Upper lobe of left lung (tissue), 4 donors: ENCODE measurements at regions not wholly inside any gene's neighbourhood (a gene's known extent, or its start where the extent isn't known, plus 50 kb on each side); places are given as distances from the start of the nearest gene placed in this dataset.

Experiments
- EP300 ChIP-seq, 4 donors: sonication (generic); formaldehyde crosslinking; IDR thresholded peaks; one replicate each; pipeline ENCODE4 v1.5.1; 2017; ENCODE audit warnings: antibody characterized with exemption in 4 of 4, control low read depth in 2 of 4
- POLR2A ChIP-seq, 4 donors: fragments of 450-650 bp; IDR thresholded peaks; one replicate each; pipeline ENCODE4 v1.5.1; 2016 to 2017; ENCODE audit warnings: antibody characterized with exemption in 4 of 4, mild to moderate bottlenecking in 2 of 4
- POLR2AphosphoS5 ChIP-seq, 2 donors: sonication (generic); formaldehyde crosslinking; IDR thresholded peaks; one replicate each; pipeline ENCODE4 v1.5.1; 2017; ENCODE audit warnings: antibody characterized with exemption in 2 of 2
- TF ChIP-seq, protein P1 (sequence below), 6 experiments: fragments of 450-650 bp in 4 of 6; fragments of 200-600 bp in 2 of 6; sonication (generic) in 2 of 6; IDR thresholded peaks; one replicate each; pipeline ENCODE4 v1.5.1; 2016 to 2019; ENCODE audit warnings: antibody characterized with exemption in 6 of 6

- TF ChIP-seq, protein P1, sequence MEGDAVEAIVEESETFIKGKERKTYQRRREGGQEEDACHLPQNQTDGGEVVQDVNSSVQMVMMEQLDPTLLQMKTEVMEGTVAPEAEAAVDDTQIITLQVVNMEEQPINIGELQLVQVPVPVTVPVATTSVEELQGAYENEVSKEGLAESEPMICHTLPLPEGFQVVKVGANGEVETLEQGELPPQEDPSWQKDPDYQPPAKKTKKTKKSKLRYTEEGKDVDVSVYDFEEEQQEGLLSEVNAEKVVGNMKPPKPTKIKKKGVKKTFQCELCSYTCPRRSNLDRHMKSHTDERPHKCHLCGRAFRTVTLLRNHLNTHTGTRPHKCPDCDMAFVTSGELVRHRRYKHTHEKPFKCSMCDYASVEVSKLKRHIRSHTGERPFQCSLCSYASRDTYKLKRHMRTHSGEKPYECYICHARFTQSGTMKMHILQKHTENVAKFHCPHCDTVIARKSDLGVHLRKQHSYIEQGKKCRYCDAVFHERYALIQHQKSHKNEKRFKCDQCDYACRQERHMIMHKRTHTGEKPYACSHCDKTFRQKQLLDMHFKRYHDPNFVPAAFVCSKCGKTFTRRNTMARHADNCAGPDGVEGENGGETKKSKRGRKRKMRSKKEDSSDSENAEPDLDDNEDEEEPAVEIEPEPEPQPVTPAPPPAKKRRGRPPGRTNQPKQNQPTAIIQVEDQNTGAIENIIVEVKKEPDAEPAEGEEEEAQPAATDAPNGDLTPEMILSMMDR (IDR thresholded peaks at IDR 0.05), result no peak
- TF ChIP-seq POLR2A (IDR thresholded peaks at IDR 0.05) (no peak), POLR2AphosphoS5 (IDR thresholded peaks at IDR 0.05) (no peak), EP300 (IDR thresholded peaks at IDR 0.05) (no peak)
Measured at GRCh38 chr11:32253706-32254105, 162.8 kb downstream of the RCN1 start.
